CD14-positive monocyte (primary cell): ENCODE measurements at regions not wholly inside any gene's neighbourhood (a gene's known extent, or its start where the extent isn't known, plus 50 kb on each side); places are given as distances from the start of the nearest gene placed in this dataset.

Experiments used
- DNase-seq, 3 donors: peaks; one replicate each; pipeline ENCODE4 v3.0.0-alpha.2; 2011 to 2022
- H2AFZ ChIP-seq: 2 replicates; pipeline ENCODE4 v1.6.0; 2012; ENCODE audit warnings: mild to moderate bottlenecking, low read depth, low read length, inconsistent platforms; ENCODE audit not compliant: insufficient read depth, poor library complexity, severe bottlenecking
- H3K27ac ChIP-seq, 2 donors: 1 replicate in 1 of 2; 2 replicates in 1 of 2; pipeline ENCODE4 v1.5.1; 2012 to 2013; ENCODE audit warnings: low read length in 2 of 2, control low read depth in 1 of 2, inconsistent platforms in 1 of 2, low read depth in 1 of 2, mild to moderate bottlenecking in 1 of 2
- H3K27me3 ChIP-seq, 2 donors: one replicate each; pipeline versions ENCODE4 v1.6.0 to v1.6.1; 2011 to 2013; ENCODE audit warnings: low read length in 2 of 2; ENCODE audit not compliant: control insufficient read depth in 2 of 2, insufficient read depth in 2 of 2
- H3K36me3 ChIP-seq, 2 donors: replicated peaks in 1 of 2; 1 replicate in 1 of 2; 2 replicates in 1 of 2; pipeline versions ENCODE4 v1.5.1 to v1.6.1; 2012 to 2013; ENCODE audit warnings: low read length in 2 of 2, control low read depth in 1 of 2, inconsistent platforms in 1 of 2, mild to moderate bottlenecking in 1 of 2; ENCODE audit not compliant: insufficient read depth in 2 of 2, control insufficient read depth in 1 of 2
- H3K4me1 ChIP-seq, 2 donors: 1 replicate in 1 of 2; 2 replicates in 1 of 2; pipeline versions ENCODE4 v1.5.1 to v1.6.1; 2012 to 2013; ENCODE audit warnings: low read length in 2 of 2, control low read depth in 1 of 2, inconsistent platforms in 1 of 2, mild to moderate bottlenecking in 1 of 2, moderate library complexity in 1 of 2; ENCODE audit not compliant: insufficient read depth in 2 of 2, control insufficient read depth in 1 of 2
- H3K4me2 ChIP-seq: replicated peaks from 2 replicates; pipeline ENCODE3; 2012; ENCODE audit warnings: low read length, moderate library complexity, mild to moderate bottlenecking; ENCODE audit not compliant: poor library complexity, severe bottlenecking; ENCODE audit errors: extremely low read depth
- H3K4me3 ChIP-seq, 3 experiments: fragments of 200-600 bp in 1 of 3; sonication (generic) in 1 of 3; replicated peaks in 1 of 3; 1 replicate in 2 of 3; 2 replicates in 1 of 3; pipeline ENCODE4 v1.5.1; 2011 to 2013; ENCODE audit warnings: low read length in 3 of 3, mild to moderate bottlenecking in 3 of 3, control low read depth in 2 of 3, low read depth in 2 of 3, inconsistent platforms in 1 of 3, moderate library complexity in 1 of 3
- H3K79me2 ChIP-seq: 2 replicates; pipeline ENCODE4 v1.6.0; 2012; ENCODE audit warnings: mild to moderate bottlenecking, control low read depth, inconsistent platforms, low read length, moderate library complexity; ENCODE audit not compliant: insufficient read depth
- H3K9ac ChIP-seq: 2 replicates; pipeline ENCODE4 v1.6.0; 2017; ENCODE audit warnings: low read length, mild to moderate bottlenecking; ENCODE audit not compliant: insufficient read depth, poor library complexity, severe bottlenecking
- H3K9me3 ChIP-seq, 2 donors: replicated peaks in 1 of 2; 1 replicate in 1 of 2; 2 replicates in 1 of 2; pipeline versions ENCODE4 v1.5.1 to v1.6.1; 2012 to 2013; ENCODE audit warnings: low read length in 2 of 2, control low read depth in 1 of 2; ENCODE audit not compliant: control insufficient read depth in 1 of 2, insufficient read depth in 1 of 2
- H4K20me1 ChIP-seq: 2 replicates; pipeline ENCODE4 v1.6.0; 2012; ENCODE audit warnings: mild to moderate bottlenecking, low read length, control low read depth, moderate library complexity; ENCODE audit not compliant: insufficient read depth
- H3K27ac Mint-ChIP-seq, 7 donors: one replicate each; pipeline ENCODE4 v1.8.0; 2020; ENCODE audit warnings: mild to moderate bottlenecking in 7 of 7, mixed read lengths in 7 of 7, moderate library complexity in 6 of 7, inconsistent platforms in 2 of 7
- H3K27me3 Mint-ChIP-seq, 3 donors: one replicate each; pipeline ENCODE4 v1.8.0; 2021 to 2022; ENCODE audit warnings: low read depth in 3 of 3, mild to moderate bottlenecking in 3 of 3, mixed read lengths in 3 of 3, moderate library complexity in 3 of 3, inconsistent platforms in 1 of 3
- H3K36me3 Mint-ChIP-seq, 2 donors: one replicate each; pipeline ENCODE4 v1.8.0; 2020; ENCODE audit warnings: mixed read lengths in 2 of 2, inconsistent platforms in 1 of 2, mild to moderate bottlenecking in 1 of 2
- H3K4me1 Mint-ChIP-seq: one replicate; pipeline ENCODE4 v1.8.0; 2020; ENCODE audit warnings: mild to moderate bottlenecking, mixed read lengths
- H3K4me3 Mint-ChIP-seq, 2 donors: one replicate each; pipeline ENCODE4 v1.8.0; 2020; ENCODE audit warnings: mild to moderate bottlenecking in 2 of 2, mixed read lengths in 2 of 2, moderate library complexity in 1 of 2
- H3K9me3 Mint-ChIP-seq, 7 donors: one replicate each; pipeline ENCODE4 v1.8.0; 2020 to 2022; ENCODE audit warnings: mixed read lengths in 7 of 7, mild to moderate bottlenecking in 6 of 7, moderate library complexity in 6 of 7, inconsistent platforms in 2 of 7
- CTCF ChIP-seq: fragments of 200-600 bp; IDR thresholded peaks from one replicate; pipeline ENCODE4 v1.8.0; 2022; ENCODE audit warnings: antibody characterized with exemption, mild to moderate bottlenecking
- WGBS: methylation state at CpG from one replicate; pipeline ENCODE4 v1.1.5; 2013; ENCODE audit warnings: missing lambda C conversion rate; ENCODE audit not compliant: insufficient coverage; 5-methylcytosine and 5-hydroxymethylcytosine counted together
- intact Hi-C, 2 donors: fragments of 100-400 bp; cut with micrococcal nuclease; formaldehyde crosslinking; loops; one replicate each; pipeline versions ENCODE4 v1.15.0 to v1.15.1; 2023

GRCh38 chr1:163897412-163898155, 575.8 kb downstream of the NUF2 start:
- Histone ChIP-seq H3K9me3 (no peaks in the 10 kb centered on the region), H3K27me3 (no peaks in the 10 kb centered on the region), H3K36me3 (no peaks in the 10 kb centered on the region), H3K4me1 (no peaks in the 10 kb centered on the region), H3K4me3 (no peak overlapping the region), H3K9ac (no peak overlapping the region), H3K79me2 (no peaks in the 10 kb centered on the region), H2AFZ (no peak overlapping the region), H4K20me1 (no peaks in the 10 kb centered on the region), H3K27ac (no peak overlapping the region), H3K4me2 (no peak overlapping the region)
- intact Hi-C loops: no loop called here
- TF ChIP-seq CTCF: no peak
- Mint-ChIP-seq H3K9me3 (peaks cover 0 to 4% (median 3%) of the 10 kb centered on the region in 7 donors), H3K4me1 (no peaks in the 10 kb centered on the region), H3K4me3 (no peak overlapping the region), H3K27ac (no peak overlapping the region), H3K36me3 (no peaks in the 10 kb centered on the region), H3K27me3 (peaks cover 0 to 2% (median 0%) of the 10 kb centered on the region in 3 donors)
- no CpG with 5 or more reads among the region's 5 CpGs for WGBS
- no peak for DNase-seq

- Mint-ChIP-seq H3K4me3 (no peak overlapping the region), H3K36me3 (no peaks in the 10 kb centered on the region), H3K4me1 (no peaks in the 10 kb centered on the region), H3K27me3 (peaks cover 0 to 5% (median 1%) of the 10 kb centered on the region in 3 donors), H3K9me3 (peaks cover 7 to 16% (median 10%) of the 10 kb centered on the region in 7 donors), H3K27ac (no peak overlapping the region)
- Histone ChIP-seq H3K9ac (no peak overlapping the region), H3K4me1 (no peaks in the 10 kb centered on the region), H3K4me3 (no peak overlapping the region), H3K4me2 (no peak overlapping the region), H3K9me3 (peaks cover 10 to 11% of the 10 kb centered on the region in 2 donors), H3K27me3 (no peaks in the 10 kb centered on the region), H3K79me2 (no peaks in the 10 kb centered on the region), H3K36me3 (no peaks in the 10 kb centered on the region), H3K27ac (no peak overlapping the region), H4K20me1 (no peaks in the 10 kb centered on the region), H2AFZ (no peak overlapping the region)
- intact Hi-C loops: no loop called here
- DNase-seq: no peak
- no peak for TF ChIP-seq CTCF
These were observed 584.5 kb downstream of the NUF2 start for GRCh38 chr1:163906283-163906682.
